Endodermal cell (in vitro differentiated cells): ENCODE measurements at regions not wholly inside any gene's neighbourhood (a gene's known extent, or its start where the extent isn't known, plus 50 kb on each side); places are given as distances from the start of the nearest gene placed in this dataset.

Experiments used
- DNase-seq: peaks from one replicate; pipeline ENCODE4 v3.0.0-alpha.2; 2017
- H3K27ac ChIP-seq: 2 replicates; pipeline ENCODE4 v1.5.1; 2013; ENCODE audit warnings: mild to moderate bottlenecking, low read depth, low read length, moderate library complexity
- H3K27me3 ChIP-seq: 2 replicates; pipeline ENCODE4 v1.6.1; 2013; ENCODE audit warnings: mild to moderate bottlenecking, low read length, moderate library complexity; ENCODE audit not compliant: insufficient read depth, control insufficient read depth, poor library complexity, severe bottlenecking
- H3K36me3 ChIP-seq: 2 replicates; pipeline ENCODE4 v1.7.0; 2013; ENCODE audit warnings: mild to moderate bottlenecking, low read length, moderate library complexity; ENCODE audit not compliant: control insufficient read depth, insufficient read depth
- H3K4me1 ChIP-seq: one replicate; pipeline ENCODE4 v1.7.0; 2013; ENCODE audit warnings: low read length; ENCODE audit not compliant: control insufficient read depth, insufficient read depth
- H3K4me3 ChIP-seq: 2 replicates; pipeline ENCODE4 v1.5.1; 2013; ENCODE audit warnings: mild to moderate bottlenecking, low read length, moderate library complexity
- H3K9ac ChIP-seq: 2 replicates; pipeline ENCODE4 v1.6.1; 2013; ENCODE audit warnings: mild to moderate bottlenecking, low read length, moderate library complexity; ENCODE audit not compliant: poor library complexity, severe bottlenecking; ENCODE audit errors: extremely low read depth
- H3K9me3 ChIP-seq: 2 replicates; pipeline ENCODE4 v1.6.1; 2013; ENCODE audit warnings: mild to moderate bottlenecking, low read length, moderate library complexity; ENCODE audit not compliant: control insufficient read depth
- H3K27ac Mint-ChIP-seq: 2 replicates; pipeline ENCODE4 v1.8.0; 2020; ENCODE audit warnings: mixed read lengths
- H3K27me3 Mint-ChIP-seq: 2 replicates; pipeline ENCODE4 v1.8.0; 2021; ENCODE audit warnings: mild to moderate bottlenecking, mixed read lengths; ENCODE audit not compliant: insufficient read depth
- H3K36me3 Mint-ChIP-seq: 2 replicates; pipeline ENCODE4 v1.8.0; 2020; ENCODE audit warnings: low read depth, mixed read lengths
- H3K4me1 Mint-ChIP-seq: 2 replicates; pipeline ENCODE4 v1.8.0; 2020; ENCODE audit warnings: mixed read lengths
- H3K4me3 Mint-ChIP-seq: 2 replicates; pipeline ENCODE4 v1.8.0; 2020; ENCODE audit warnings: mild to moderate bottlenecking, moderate library complexity, mixed read lengths
- H3K9me3 Mint-ChIP-seq: 2 replicates; pipeline ENCODE4 v1.8.0; 2020; ENCODE audit warnings: mild to moderate bottlenecking, mixed read lengths
- WGBS, 2 experiments: methylation state at CpG; one replicate each; pipeline versions ENCODE4 v1.1.5 to v1.1.7; 2013; ENCODE audit warnings: missing lambda C conversion rate in 2 of 2, mixed read lengths in 1 of 2; ENCODE audit not compliant: insufficient coverage in 1 of 2, insufficient read length in 1 of 2; 5-methylcytosine and 5-hydroxymethylcytosine counted together
- TF ChIP-seq, protein P1 (sequence below): fragments of 200-600 bp; sonication (generic); conservative IDR thresholded peaks from 2 replicates; pipeline ENCODE4 v1.5.0; 2021; ENCODE audit warnings: antibody characterized with exemption, mild to moderate bottlenecking

- TF ChIP-seq, protein P1, sequence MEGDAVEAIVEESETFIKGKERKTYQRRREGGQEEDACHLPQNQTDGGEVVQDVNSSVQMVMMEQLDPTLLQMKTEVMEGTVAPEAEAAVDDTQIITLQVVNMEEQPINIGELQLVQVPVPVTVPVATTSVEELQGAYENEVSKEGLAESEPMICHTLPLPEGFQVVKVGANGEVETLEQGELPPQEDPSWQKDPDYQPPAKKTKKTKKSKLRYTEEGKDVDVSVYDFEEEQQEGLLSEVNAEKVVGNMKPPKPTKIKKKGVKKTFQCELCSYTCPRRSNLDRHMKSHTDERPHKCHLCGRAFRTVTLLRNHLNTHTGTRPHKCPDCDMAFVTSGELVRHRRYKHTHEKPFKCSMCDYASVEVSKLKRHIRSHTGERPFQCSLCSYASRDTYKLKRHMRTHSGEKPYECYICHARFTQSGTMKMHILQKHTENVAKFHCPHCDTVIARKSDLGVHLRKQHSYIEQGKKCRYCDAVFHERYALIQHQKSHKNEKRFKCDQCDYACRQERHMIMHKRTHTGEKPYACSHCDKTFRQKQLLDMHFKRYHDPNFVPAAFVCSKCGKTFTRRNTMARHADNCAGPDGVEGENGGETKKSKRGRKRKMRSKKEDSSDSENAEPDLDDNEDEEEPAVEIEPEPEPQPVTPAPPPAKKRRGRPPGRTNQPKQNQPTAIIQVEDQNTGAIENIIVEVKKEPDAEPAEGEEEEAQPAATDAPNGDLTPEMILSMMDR, result no peak
- Mint-ChIP-seq H3K36me3 (no peaks in the 10 kb centered on the region), H3K4me3 (no peak overlapping the region), H3K27me3 (no peaks in the 10 kb centered on the region), H3K27ac (no peak overlapping the region), H3K9me3 (peaks cover 4% of the 10 kb centered on the region), H3K4me1 (no peaks in the 10 kb centered on the region)
- no peaks in the 10 kb centered on the region for H3K36me3 ChIP-seq
- no peaks in the 10 kb centered on the region for H3K27me3 ChIP-seq
- 38 to 59% methylated on average over 1 of the region's 1 CpG for WGBS, 2 experiments
- peaks cover 24% of the 10 kb centered on the region for H3K9me3 ChIP-seq
- no peak overlapping the region for H3K9ac ChIP-seq
- H3K27ac ChIP-seq, result no peak overlapping the region
- DNase-seq, result no peak
- no peaks in the 10 kb centered on the region for H3K4me1 ChIP-seq
- no peak overlapping the region for H3K4me3 ChIP-seq
Measured at GRCh38 chr17:52294301-52294700, 135.8 kb upstream of the CA10 start.

DNA sequence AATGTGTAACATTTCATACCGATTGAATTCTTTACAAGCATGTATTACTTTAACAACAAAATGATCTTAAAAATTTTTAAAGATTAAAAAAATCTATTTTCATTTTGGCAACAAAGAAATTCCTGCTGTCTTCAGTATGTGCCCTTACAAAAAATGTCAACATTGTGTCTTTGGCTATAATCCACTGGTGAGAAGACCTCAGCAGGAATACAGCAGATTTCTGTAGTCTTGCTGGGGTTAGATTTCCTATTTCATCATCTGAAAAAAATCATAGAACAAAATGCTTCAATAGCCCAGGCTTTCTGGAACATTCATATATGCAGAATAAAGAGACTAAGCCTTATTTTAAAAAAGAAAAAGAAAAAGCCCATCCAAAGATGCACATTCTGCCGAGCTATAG, 129.1 kb upstream of the CA10 start:
- H3K4me3 Mint-ChIP-seq, result no peak overlapping the region
- H3K27me3 Mint-ChIP-seq, result no peaks in the 10 kb centered on the region
- no peak overlapping the region for H3K4me3 ChIP-seq
- no peaks in the 10 kb centered on the region for H3K36me3 Mint-ChIP-seq
- H3K9ac ChIP-seq, result no peak overlapping the region
- H3K9me3 ChIP-seq, result peaks cover 20% of the 10 kb centered on the region
- H3K9me3 Mint-ChIP-seq, result peaks cover 4% of the 10 kb centered on the region
- no peak for DNase-seq
- no peak overlapping the region for H3K27ac Mint-ChIP-seq
- H3K4me1 ChIP-seq, result no peaks in the 10 kb centered on the region
- 60 to 93% methylated on average over 1 to 2 of the region's 2 CpGs for WGBS, 2 experiments
- TF ChIP-seq, protein P1, result no peak
- H3K36me3 ChIP-seq, result no peaks in the 10 kb centered on the region
- no peaks in the 10 kb centered on the region for H3K4me1 Mint-ChIP-seq
- H3K27me3 ChIP-seq, result no peaks in the 10 kb centered on the region
- H3K27ac ChIP-seq, result no peak overlapping the region

DNA sequence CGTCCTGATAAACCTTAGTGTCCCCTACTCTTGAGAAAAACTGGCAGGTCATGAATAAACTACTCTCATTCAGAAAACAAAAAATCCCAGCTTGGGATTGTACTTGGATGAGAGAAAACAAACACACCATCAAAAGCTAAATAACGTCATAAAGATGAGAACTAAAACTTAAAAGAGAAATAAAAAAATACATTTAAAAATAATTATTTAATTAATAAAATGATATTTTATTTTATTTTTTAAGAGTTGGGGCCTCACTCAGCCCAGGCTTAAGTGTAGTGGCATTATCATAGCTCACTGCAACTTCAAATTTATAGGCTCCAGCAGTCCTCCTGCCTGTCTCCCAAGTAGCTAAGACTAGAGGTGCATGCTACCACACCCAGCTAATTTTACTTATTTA, 125.4 kb upstream of the CA10 start:
- no peak overlapping the region for H3K27ac Mint-ChIP-seq
- DNase-seq, result no peak
- TF ChIP-seq, protein P1, result no peak
- no peak overlapping the region for H3K9ac ChIP-seq
- WGBS, 2 experiments, result 0% methylated on average over 1 of the region's 2 CpGs; no CpG with 5 or more reads in 1 of the 2 experiments
- H3K9me3 ChIP-seq, result peaks cover 14% of the 10 kb centered on the region
- H3K4me3 Mint-ChIP-seq, result no peak overlapping the region
- no peak overlapping the region for H3K4me3 ChIP-seq
- H3K9me3 Mint-ChIP-seq, result no peaks in the 10 kb centered on the region
- no peaks in the 10 kb centered on the region for H3K36me3 ChIP-seq
- no peaks in the 10 kb centered on the region for H3K36me3 Mint-ChIP-seq
- no peaks in the 10 kb centered on the region for H3K27me3 Mint-ChIP-seq
- no peaks in the 10 kb centered on the region for H3K4me1 ChIP-seq
- no peaks in the 10 kb centered on the region for H3K27me3 ChIP-seq
- peaks cover 8% of the 10 kb centered on the region for H3K4me1 Mint-ChIP-seq
- no peak overlapping the region for H3K27ac ChIP-seq
